ENCODE measurements at regions not wholly inside any gene's neighbourhood (a gene's known extent, or its start where the extent isn't known, plus 50 kb on each side); places are given as distances from the start of the nearest gene placed in this dataset.

- TF ChIP-seq EMX1 (CRISPR knock-in tag; IDR thresholded peaks at IDR 0.05) (no peak), ETV6 (CRISPR knock-in tag; IDR thresholded peaks at IDR 0.05) (no peak), USF1 (CRISPR knock-in tag; IDR thresholded peaks at IDR 0.05) (no peak), ARID4B (CRISPR knock-in tag; IDR thresholded peaks at IDR 0.05; ENCODE audit: borderline replicate concordance) (no peak), CDX4 (CRISPR knock-in tag; IDR thresholded peaks at IDR 0.05; ENCODE audit: borderline replicate concordance) (no peak), MLX (CRISPR knock-in tag; IDR thresholded peaks at IDR 0.05) (no peak), AR (CRISPR knock-in tag; IDR thresholded peaks at IDR 0.05) (no peak), CREM (CRISPR knock-in tag; IDR thresholded peaks at IDR 0.05) (no peak), IRF2 (CRISPR knock-in tag; IDR thresholded peaks at IDR 0.05; ENCODE audit: borderline replicate concordance, low read depth) (no peak), TP53 (CRISPR knock-in tag; IDR thresholded peaks at IDR 0.05) (no peak)
- H3K36me3 Mint-ChIP-seq: no peaks in the 10 kb centered on the region
- H3K27ac Mint-ChIP-seq: no peak overlapping the region
- H3K27me3 Mint-ChIP-seq (ENCODE audit: low read depth): no peaks in the 10 kb centered on the region
- no peak overlapping the region for H3K4me3 Mint-ChIP-seq
- no peaks in the 10 kb centered on the region for H3K4me1 Mint-ChIP-seq
- no peaks in the 10 kb centered on the region for H3K9me3 Mint-ChIP-seq
- ChIA-PET CTCF (no interaction called here), POLR2A (no interaction called here)
- no peak for DNase-seq (ENCODE audit: low spot score)
- no peak for ATAC-seq
Measured at GRCh38 chr2:220151341-220151740, 523.9 kb downstream of the SLC4A3 start.

- Mint-ChIP-seq H3K27me3 (ENCODE audit: low read depth) (no peaks in the 10 kb centered on the region), H3K4me3 (no peak overlapping the region), H3K4me1 (no peaks in the 10 kb centered on the region), H3K27ac (no peak overlapping the region), H3K36me3 (no peaks in the 10 kb centered on the region), H3K9me3 (no peaks in the 10 kb centered on the region)
- ATAC-seq (no peak), DNase-seq (ENCODE audit: low spot score) (no peak)
- ChIA-PET POLR2A (no interaction called here), CTCF (no interaction called here)
- TF ChIP-seq TCF7 (CRISPR knock-in tag; IDR thresholded peaks at IDR 0.05; ENCODE audit: low read depth) (no peak), CREB1 (CRISPR knock-in tag; IDR thresholded peaks at IDR 0.05) (no peak), ATF2 (CRISPR knock-in tag; IDR thresholded peaks at IDR 0.05; ENCODE audit: borderline replicate concordance, low read depth) (no peak), NFYB (CRISPR knock-in tag; conservative IDR thresholded peaks at IDR 0.05; ENCODE audit: low read depth) (no peak), FOXP1 (CRISPR knock-in tag; IDR thresholded peaks at IDR 0.05; ENCODE audit: borderline replicate concordance) (no peak), RELA (CRISPR knock-in tag; IDR thresholded peaks at IDR 0.05; ENCODE audit: borderline replicate concordance) (no peak), FOXK1 (CRISPR knock-in tag; IDR thresholded peaks at IDR 0.05) (no peak), FOXP4 (CRISPR knock-in tag; IDR thresholded peaks at IDR 0.05) (no peak), CDX4 (CRISPR knock-in tag; IDR thresholded peaks at IDR 0.05; ENCODE audit: borderline replicate concordance) (no peak), KAT7 (CRISPR knock-in tag; IDR thresholded peaks at IDR 0.05; ENCODE audit: borderline replicate concordance) (no peak), NFE2L1 (CRISPR knock-in tag; IDR thresholded peaks at IDR 0.05) (no peak), TEAD4 (CRISPR knock-in tag; IDR thresholded peaks at IDR 0.05) (no peak), GRHL2 (CRISPR knock-in tag; IDR thresholded peaks at IDR 0.05; ENCODE audit: insufficient replicate concordance, severe bottlenecking) (no peak)
Measured at GRCh38 chr2:220152281-220152935, 525.0 kb downstream of the SLC4A3 start.

Measured in WTC11 (cell line).